ENCODE measurements at regions not wholly inside any gene's neighbourhood (a gene's known extent, or its start where the extent isn't known, plus 50 kb on each side); places are given as distances from the start of the nearest gene placed in this dataset.

GRCh38 chr20:60900618-60901017, 351.4 kb upstream of the CDH4 start:
- no peak overlapping the region for H2BK20ac ChIP-seq (ENCODE audit: low read depth, low read length)
- dilution Hi-C loops (cut with HindIII; ENCODE audit: low sequenced_read_pairs, unreplicated experiment): no loop called here
- ATAC-seq (ENCODE audit: low read depth): no peak

More at GRCh38 chr20:60900618-60901017, 351.4 kb upstream of the CDH4 start:
- in situ Hi-C loops (cut with MboI; ENCODE audit: low sequenced_read_pairs) (no loop called here), intact Hi-C loops (cut with micrococcal nuclease) (no loop called here)
- no peak overlapping the region for H3K23ac ChIP-seq (ENCODE audit: low read depth, low read length)
- no peak overlapping the region for H3K4ac ChIP-seq (ENCODE audit: low read depth, low read length)
- H3K9me1 ChIP-seq (ENCODE audit: insufficient read depth, low read length): no peaks in the 10 kb centered on the region
- H3K27me3 ChIP-seq (ENCODE audit: control insufficient read depth, insufficient read depth, low read length): no peaks in the 10 kb centered on the region
- H3K56ac ChIP-seq (ENCODE audit: extremely low read depth, insufficient read depth, low read length): no peak overlapping the region
- WGBS, 2 experiments (ENCODE audit: extremely low coverage in 2 of 2, insufficient read length in 1 of 2): no CpG with 5 or more reads among the region's 5 CpGs
- H2BK5ac ChIP-seq (ENCODE audit: low read depth, low read length, poor library complexity, severe bottlenecking): no peak overlapping the region
- TF ChIP-seq MXI1 (IDR thresholded peaks at IDR 0.05; ENCODE audit: borderline replicate concordance, low read depth, low read length) (no peak), USF2 (IDR thresholded peaks at IDR 0.05; ENCODE audit: low read depth, low read length) (no peak), NFE2L2 (IDR thresholded peaks at IDR 0.05; ENCODE audit: low read depth, low read length) (no peak), RAD21 (IDR thresholded peaks at IDR 0.05; ENCODE audit: low read length) (no peak), RCOR1 (IDR thresholded peaks at IDR 0.05; ENCODE audit: insufficient replicate concordance, low read length) (no peak), CTCF (conservative IDR thresholded peaks at IDR 0.05; ENCODE audit: low read depth, low read length) (no peak), RFX5 (IDR thresholded peaks at IDR 0.05; ENCODE audit: low read depth, low read length) (no peak), SMC3 (IDR thresholded peaks at IDR 0.05; ENCODE audit: low read depth, low read length) (no peak), FOS (IDR thresholded peaks at IDR 0.05; ENCODE audit: low read depth, low read length) (no peak), MAZ (IDR thresholded peaks at IDR 0.05; ENCODE audit: borderline replicate concordance, low read depth, low read length) (no peak), CEBPB (IDR thresholded peaks at IDR 0.05; ENCODE audit: low read depth, low read length) (no peak), BHLHE40 (IDR thresholded peaks at IDR 0.05; ENCODE audit: low read depth, low read length) (no peak), CHD1 (IDR thresholded peaks at IDR 0.05; ENCODE audit: low read depth, low read length) (no peak), POLR2A (IDR thresholded peaks at IDR 0.05; ENCODE audit: low read depth, low read length) (no peak), MAFK (IDR thresholded peaks at IDR 0.05; ENCODE audit: low read depth, low read length) (no peak), ELK1 (IDR thresholded peaks at IDR 0.05; ENCODE audit: borderline replicate concordance, low read depth, low read length) (no peak)
- H3K4me1 ChIP-seq (ENCODE audit: control insufficient read depth, insufficient read depth, low read length): no peaks in the 10 kb centered on the region
- H3K36me3 ChIP-seq (ENCODE audit: control insufficient read depth, insufficient read depth, low read length): no peaks in the 10 kb centered on the region
- ChIA-PET CTCF (no interaction called here), POLR2A (ENCODE audit: unreplicated experiment) (no interaction called here)
- BruUV-seq (replicated peaks): no TSS peak
- no peak overlapping the region for H2AK9ac ChIP-seq (replicated peaks; ENCODE audit: low read depth, low read length, poor library complexity)
- no peak overlapping the region for H3K4me2 ChIP-seq (ENCODE audit: low read depth, low read length)
- no peaks in the 10 kb centered on the region for H4K20me1 ChIP-seq (ENCODE audit: insufficient read depth, low read length)
- H2BK15ac ChIP-seq (ENCODE audit: low read depth, low read length): no peak overlapping the region
- H3K18ac ChIP-seq (ENCODE audit: low read depth, low read length): no peak overlapping the region
- no peaks in the 10 kb centered on the region for H3K79me1 ChIP-seq (ENCODE audit: low read depth in 1 of 2, low read length in 2 of 2)
- H2AFZ ChIP-seq (replicated peaks; ENCODE audit: low read length, poor library complexity): no peak overlapping the region
- H4K5ac ChIP-seq (ENCODE audit: low read depth, low read length): no peak overlapping the region
- H4K8ac ChIP-seq (ENCODE audit: low read depth in 2 of 2, low read length in 2 of 2): no peak overlapping the region
- H2AK5ac ChIP-seq (ENCODE audit: low read depth, low read length): no peak overlapping the region
- H3K9ac ChIP-seq (ENCODE audit: low read depth, low read length): no peak overlapping the region
- H3K14ac ChIP-seq (replicated peaks; ENCODE audit: low read depth, low read length): no peak overlapping the region
- H3K4me3 ChIP-seq (ENCODE audit: insufficient read depth, low read depth, low read length): no peak overlapping the region
- H4K91ac ChIP-seq (ENCODE audit: insufficient read depth, low read depth, low read length): no peak overlapping the region
- no peak overlapping the region for H3K27ac ChIP-seq (ENCODE audit: insufficient read depth, low read length)
- no peak overlapping the region for H2BK120ac ChIP-seq (ENCODE audit: low read depth, low read length)
- H3K9me3 ChIP-seq (ENCODE audit: control insufficient read depth, insufficient read depth, low read length): peaks cover 28% of the 10 kb centered on the region
- DNase-seq: no peak
